ENCODE measurements at regions not wholly inside any gene's neighbourhood (a gene's known extent, or its start where the extent isn't known, plus 50 kb on each side); places are given as distances from the start of the nearest gene placed in this dataset.

DNA sequence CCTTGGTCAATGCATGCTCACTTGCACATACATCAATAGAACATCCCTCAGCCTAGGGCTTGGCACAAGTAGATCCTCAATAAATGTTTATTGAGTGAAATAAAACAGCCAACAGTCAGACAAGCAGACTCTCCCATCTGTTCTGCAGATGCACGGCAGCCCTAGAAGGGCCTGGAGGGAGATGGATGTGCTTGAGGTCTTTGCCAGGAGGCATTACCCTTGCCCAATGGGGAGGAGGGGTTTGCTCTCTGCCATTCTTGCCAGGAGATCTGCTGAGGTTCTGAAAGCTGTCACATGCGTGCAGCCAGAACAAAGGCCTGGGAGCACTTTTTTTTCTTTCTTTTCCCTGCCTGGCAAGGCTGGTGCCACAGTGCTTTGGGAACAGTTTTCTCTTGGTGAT, 349.3 kb upstream of the THRB start:
- Histone ChIP-seq H2AFZ (ENCODE audit: low read depth, low read length) (no peak overlapping the region), H3K9me1 (replicated peaks; ENCODE audit: control insufficient read depth, extremely low read depth, insufficient read depth, low read length) (no peaks in the 10 kb centered on the region), H3K79me2 (ENCODE audit: control insufficient read depth, insufficient read depth, low read length) (no peaks in the 10 kb centered on the region), H3K9ac (replicated peaks; ENCODE audit: extremely low read depth, insufficient read depth, low read length) (no peak overlapping the region), H3K27ac (ENCODE audit: insufficient read depth, low read depth, low read length) (no peak overlapping the region), H3K27me3 (ENCODE audit: control insufficient read depth in 2 of 2, insufficient read depth in 2 of 2, low read length in 2 of 2) (no peaks in the 10 kb centered on the region), H3K9me3 (replicated peaks; ENCODE audit: control insufficient read depth, insufficient read depth, low read length) (no peaks in the 10 kb centered on the region), H3K4me3 (replicated peaks in 1 of 3; ENCODE audit: insufficient read depth in 1 of 3, low read depth in 1 of 3, low read length in 3 of 3) (no peak overlapping the region), H3K36me3 (ENCODE audit: control insufficient read depth in 2 of 2, extremely low read depth in 1 of 2, insufficient read depth in 2 of 2, low read length in 2 of 2) (no peaks in the 10 kb centered on the region), H3K4me1 (ENCODE audit: control insufficient read depth, extremely low read depth, insufficient read depth, low read length) (no peaks in the 10 kb centered on the region), H4K20me1 (replicated peaks; ENCODE audit: control insufficient read depth, extremely low read depth, insufficient read depth, low read length) (no peaks in the 10 kb centered on the region), H3K4me2 (ENCODE audit: insufficient read depth, low read length) (no peak overlapping the region)
- dilution Hi-C loops (cut with MboI; ENCODE audit: extremely low pct_ligation_motif_present, low sequenced_read_pairs) = no loop called here
- no peak for FAIRE-seq
- BruUV-seq (replicated peaks) = no TSS peak
- ChIA-PET CTCF (no interaction called here), POLR2A (no interaction called here)
- no peak for DNase-seq (ENCODE audit: low read depth, low spot score)
- intact Hi-C loops (cut with micrococcal nuclease) = no loop called here
- TF ChIP-seq EZH2 (IDR thresholded peaks at IDR 0.05; ENCODE audit: borderline replicate concordance, low read depth, low read length, severe bottlenecking) = no peak
- TF ChIP-seq, protein P1, sequence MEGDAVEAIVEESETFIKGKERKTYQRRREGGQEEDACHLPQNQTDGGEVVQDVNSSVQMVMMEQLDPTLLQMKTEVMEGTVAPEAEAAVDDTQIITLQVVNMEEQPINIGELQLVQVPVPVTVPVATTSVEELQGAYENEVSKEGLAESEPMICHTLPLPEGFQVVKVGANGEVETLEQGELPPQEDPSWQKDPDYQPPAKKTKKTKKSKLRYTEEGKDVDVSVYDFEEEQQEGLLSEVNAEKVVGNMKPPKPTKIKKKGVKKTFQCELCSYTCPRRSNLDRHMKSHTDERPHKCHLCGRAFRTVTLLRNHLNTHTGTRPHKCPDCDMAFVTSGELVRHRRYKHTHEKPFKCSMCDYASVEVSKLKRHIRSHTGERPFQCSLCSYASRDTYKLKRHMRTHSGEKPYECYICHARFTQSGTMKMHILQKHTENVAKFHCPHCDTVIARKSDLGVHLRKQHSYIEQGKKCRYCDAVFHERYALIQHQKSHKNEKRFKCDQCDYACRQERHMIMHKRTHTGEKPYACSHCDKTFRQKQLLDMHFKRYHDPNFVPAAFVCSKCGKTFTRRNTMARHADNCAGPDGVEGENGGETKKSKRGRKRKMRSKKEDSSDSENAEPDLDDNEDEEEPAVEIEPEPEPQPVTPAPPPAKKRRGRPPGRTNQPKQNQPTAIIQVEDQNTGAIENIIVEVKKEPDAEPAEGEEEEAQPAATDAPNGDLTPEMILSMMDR (IDR thresholded peaks at IDR 0.05; ENCODE audit: extremely low read depth in 1 of 2, insufficient read depth in 1 of 2, low read depth in 1 of 2, low read length in 2 of 2) = no peak
- no peak for TF ChIP-seq JUN (IDR thresholded peaks at IDR 0.05; ENCODE audit: borderline replicate concordance, insufficient read depth, insufficient read length, low read depth)
- TF ChIP-seq FOS (IDR thresholded peaks at IDR 0.05; ENCODE audit: borderline replicate concordance, insufficient read depth, low read length) = no peak
- no peak for TF ChIP-seq MYC (IDR thresholded peaks at IDR 0.05; ENCODE audit: low read depth, low read length)
- TF ChIP-seq POLR2A (IDR thresholded peaks at IDR 0.05; ENCODE audit: low read depth, low read length) = no peak
- no peak for TF ChIP-seq POLR2AphosphoS5 (IDR thresholded peaks at IDR 0.05; ENCODE audit: insufficient read depth, low read depth, low read length)
- TF ChIP-seq, protein P2, sequence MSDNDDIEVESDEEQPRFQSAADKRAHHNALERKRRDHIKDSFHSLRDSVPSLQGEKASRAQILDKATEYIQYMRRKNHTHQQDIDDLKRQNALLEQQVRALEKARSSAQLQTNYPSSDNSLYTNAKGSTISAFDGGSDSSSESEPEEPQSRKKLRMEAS (IDR thresholded peaks at IDR 0.05; ENCODE audit: insufficient read depth, insufficient read length) = no peak
- TF ChIP-seq GATA2 (IDR thresholded peaks at IDR 0.05; ENCODE audit: insufficient read depth, insufficient read length, low read depth, low read length) = no peak

Measured in endothelial cell of umbilical vein (primary cell).